Hepatocyte (in vitro differentiated cells): ENCODE measurements at regions not wholly inside any gene's neighbourhood (a gene's known extent, or its start where the extent isn't known, plus 50 kb on each side); places are given as distances from the start of the nearest gene placed in this dataset.

ENCODE experiments used
- CTCF ChIP-seq: fragments of 200-600 bp; sonication (generic); IDR thresholded peaks from 2 replicates; pipeline ENCODE4 v1.5.1; 2016; ENCODE audit warnings: antibody characterized with exemption, mild to moderate bottlenecking; ENCODE audit not compliant: poor library complexity
- EZH2 ChIP-seq: fragments of 200-600 bp; sonication (generic); IDR thresholded peaks from 2 replicates; pipeline ENCODE4 v1.6.1; 2016; ENCODE audit warnings: antibody characterized with exemption, mild to moderate bottlenecking, borderline replicate concordance
- EZH2phosphoT487 ChIP-seq: fragments of 200-600 bp; sonication (generic); IDR thresholded peaks from one replicate; pipeline ENCODE4 v1.6.1; 2018; ENCODE audit warnings: antibody characterized with exemption, mild to moderate bottlenecking, low read depth, moderate library complexity; ENCODE audit not compliant: unreplicated experiment, severe bottlenecking

GRCh38 chr1:4062560-4062959 is 162.5 kb upstream of the C1orf174 start:
- no peak for TF ChIP-seq CTCF
- TF ChIP-seq EZH2: no peak
- no peak for TF ChIP-seq EZH2phosphoT487
